HTR-8/SVneo (cell line): ENCODE measurements at regions not wholly inside any gene's neighbourhood (a gene's known extent, or its start where the extent isn't known, plus 50 kb on each side); places are given as distances from the start of the nearest gene placed in this dataset.
"Not testable (repeated sequence)": the region's sequence is repeated elsewhere in the genome, so short reads cannot be mapped to it uniquely, and the experiment has no call there.

ENCODE experiments used
- DNase-seq: peaks from one replicate; pipeline ENCODE4 v3.0.0; 2011; ENCODE audit warnings: low spot score, mixed read lengths; ENCODE audit not compliant: insufficient read length
- FAIRE-seq: peaks from 2 replicates; lab custom pipeline; 2011; peaks lifted over from hg19 to GRCh38; lab: Jason Lieb, UNC

DNA sequence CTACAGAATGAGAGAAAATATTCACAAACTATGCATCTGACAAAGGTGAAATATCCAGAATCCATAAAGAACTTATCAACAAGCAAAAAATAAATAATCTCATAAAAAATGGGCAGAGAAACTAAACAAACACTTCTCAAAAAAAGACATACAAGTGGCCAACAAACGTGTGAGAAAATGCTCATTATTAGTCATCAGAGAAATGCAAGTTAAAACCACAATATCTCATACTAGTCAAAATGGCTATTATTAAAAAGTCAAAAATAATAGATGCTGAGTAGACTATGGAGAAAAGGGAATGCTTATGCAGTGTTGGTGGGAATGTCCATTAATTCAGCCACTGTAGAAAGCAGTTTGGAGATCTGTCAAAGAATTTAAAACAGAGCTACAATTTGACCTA is 533.3 kb downstream of the TMA16 start:
- FAIRE-seq, result no peak
- DNase-seq, result no peak

- DNase-seq, result no peak
These were observed 545.0 kb downstream of the TMA16 start for GRCh38 chr4:164039482-164039881.

GRCh38 chr4:164056426-164057142 is 562.1 kb downstream of the TMA16 start:
- DNase-seq (no peak), FAIRE-seq (no peak)

More at GRCh38 chr4:164039482-164039881, 545.0 kb downstream of the TMA16 start:
- FAIRE-seq, result no peak

DNA sequence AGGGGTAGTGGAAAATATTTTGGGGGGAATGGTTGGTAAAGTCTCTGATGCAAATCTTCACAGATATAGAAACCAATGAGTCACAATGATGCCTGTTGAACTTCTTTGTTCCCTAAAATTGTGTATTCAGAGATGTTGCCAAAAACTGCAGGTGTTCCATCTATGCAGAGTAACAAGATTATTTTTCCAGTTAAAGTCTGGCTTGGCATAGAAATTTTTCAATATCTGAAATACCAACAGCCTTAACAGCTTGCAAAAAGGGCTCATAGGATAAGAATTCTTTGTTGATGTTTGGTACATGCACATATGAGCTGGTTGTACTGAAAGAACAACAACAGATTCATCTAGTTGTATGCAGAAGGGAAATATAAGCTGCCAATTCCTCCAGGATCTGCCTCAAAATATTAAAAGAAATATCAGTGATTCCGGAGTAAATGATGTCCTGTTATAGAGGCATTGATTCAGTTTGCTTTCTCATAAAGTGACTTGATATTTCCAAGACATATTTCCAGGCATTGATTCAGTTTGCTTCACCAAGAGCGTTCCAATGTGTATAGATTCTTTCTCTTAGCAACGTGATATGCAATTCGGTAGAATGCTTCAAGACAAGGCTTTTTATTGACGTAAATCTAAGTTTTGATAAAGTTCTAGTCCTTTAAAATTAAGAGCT is 564.4 kb downstream of the TMA16 start:
- FAIRE-seq (no peak), DNase-seq (no peak)

DNA sequence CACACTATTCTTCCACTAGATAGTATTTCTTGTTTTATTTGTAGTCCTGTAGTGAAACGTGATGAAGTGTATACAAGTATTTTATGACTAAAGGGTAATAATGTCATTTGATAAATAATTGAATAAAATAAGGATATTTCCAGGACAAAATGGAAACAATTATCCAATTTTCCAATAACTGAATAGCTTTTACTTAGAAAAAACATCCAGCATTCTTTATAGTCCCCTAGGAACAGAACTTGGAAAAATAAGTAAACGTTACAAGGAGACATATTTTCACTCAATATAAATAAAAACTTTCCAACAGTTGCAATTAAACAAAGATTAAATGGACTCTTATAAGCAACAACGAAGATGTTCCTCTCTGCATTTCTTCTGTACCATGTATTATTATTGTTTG is 566.0 kb downstream of the TMA16 start:
- DNase-seq, result no peak
- no peak for FAIRE-seq

- DNase-seq, result no peak
- no peak for FAIRE-seq
These were observed 573.9 kb downstream of the TMA16 start for GRCh38 chr4:164068392-164068791.

DNA sequence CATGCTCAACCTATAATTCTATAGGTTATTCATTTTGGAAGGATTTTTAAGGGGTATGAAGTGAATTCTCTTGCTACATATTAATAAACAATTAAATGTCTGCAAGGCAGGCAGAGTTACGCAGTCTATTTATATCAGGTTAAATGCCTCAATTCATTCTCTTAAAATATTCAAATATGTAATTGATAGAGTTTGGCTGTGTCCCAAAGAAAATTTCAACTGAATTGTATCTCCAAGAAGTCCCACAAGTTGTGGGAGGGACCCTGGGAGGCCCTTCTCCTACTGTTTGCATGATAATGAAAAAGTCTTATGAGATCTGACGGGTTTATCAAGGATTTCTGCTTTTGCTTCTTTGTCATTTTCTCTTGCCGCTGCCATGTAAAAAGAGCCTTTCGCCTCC is 576.1 kb downstream of the TMA16 start:
- DNase-seq (no peak), FAIRE-seq (no peak)

GRCh38 chr4:164081371-164081770 is 586.9 kb downstream of the TMA16 start:
- FAIRE-seq (no peak), DNase-seq (no peak)

DNA sequence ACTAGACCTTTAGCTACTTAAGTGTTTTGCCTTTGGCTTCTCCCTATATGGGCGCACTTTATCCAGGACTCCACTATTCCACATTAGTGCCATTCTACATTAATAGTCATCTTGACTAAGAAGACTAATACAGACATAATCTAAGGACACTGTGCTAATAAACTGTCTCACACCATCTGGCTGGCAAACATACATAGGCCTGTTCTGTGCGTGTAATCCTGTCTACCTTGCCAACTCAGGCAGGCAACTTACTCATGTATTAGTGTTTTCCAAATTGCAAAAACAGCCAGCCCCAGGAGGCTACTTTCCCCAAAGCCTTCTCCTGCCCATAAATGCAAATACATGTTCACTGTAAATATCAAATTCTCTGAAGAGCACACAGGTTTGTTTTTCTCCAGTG is 587.3 kb downstream of the TMA16 start:
- no peak for DNase-seq

DNA sequence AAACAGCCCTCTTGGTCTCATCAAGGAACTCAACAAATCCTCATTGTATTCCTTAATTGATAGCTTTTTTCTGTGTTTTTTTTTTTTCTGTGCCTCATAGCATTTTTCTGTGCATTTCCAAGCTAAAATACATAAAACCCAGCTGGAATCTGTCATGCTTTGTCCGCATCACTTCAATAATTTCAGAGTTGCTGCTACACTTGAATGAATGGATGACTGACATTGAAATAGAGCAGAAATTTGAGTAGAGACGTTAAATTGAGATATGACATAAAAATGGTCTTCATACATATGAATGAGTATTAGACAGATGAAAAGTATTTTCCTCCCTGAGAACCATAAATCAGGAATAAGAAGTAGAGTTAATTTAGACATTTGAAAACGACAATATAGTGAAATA is 593.2 kb downstream of the TMA16 start:
- FAIRE-seq, result no peak
- no peak for DNase-seq

More for the DNA sequence above, 587.3 kb downstream of the TMA16 start:
- no peak for FAIRE-seq

DNA sequence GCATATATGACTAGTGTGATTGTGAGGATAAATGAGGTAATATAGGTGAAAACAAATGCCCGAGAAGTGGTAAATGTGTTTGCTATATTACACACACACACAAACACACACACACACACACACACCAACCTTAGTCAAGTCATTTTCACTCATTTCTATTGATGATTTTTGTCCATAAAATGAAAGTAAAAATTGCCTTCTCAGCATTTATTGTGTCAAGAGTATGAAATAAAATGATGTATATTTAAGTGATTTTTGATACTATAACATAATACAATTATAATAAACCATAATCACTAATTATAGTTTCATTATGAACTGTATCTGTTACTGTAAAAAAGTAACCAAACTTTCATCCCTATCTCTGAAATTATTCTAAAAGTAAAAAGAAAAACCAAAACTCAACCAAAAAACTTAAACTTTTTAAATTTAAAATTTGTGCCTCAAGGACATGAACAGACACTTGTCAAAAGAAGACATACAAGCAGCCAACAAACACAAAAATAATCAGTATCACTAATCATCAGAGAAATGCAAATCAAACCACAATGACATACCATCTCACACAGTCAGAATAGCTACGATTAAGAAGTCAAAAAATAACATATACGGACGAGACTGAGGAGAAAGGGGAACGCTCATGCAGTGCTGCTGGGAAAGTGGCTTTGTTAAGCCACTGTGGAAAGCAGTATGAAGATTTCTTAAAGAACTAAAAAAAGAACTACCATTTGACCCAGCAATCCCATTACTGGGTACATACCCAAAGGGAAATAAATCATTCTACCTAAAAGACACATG is 601.0 kb downstream of the TMA16 start:
- FAIRE-seq (no peak), DNase-seq (no peak)

DNA sequence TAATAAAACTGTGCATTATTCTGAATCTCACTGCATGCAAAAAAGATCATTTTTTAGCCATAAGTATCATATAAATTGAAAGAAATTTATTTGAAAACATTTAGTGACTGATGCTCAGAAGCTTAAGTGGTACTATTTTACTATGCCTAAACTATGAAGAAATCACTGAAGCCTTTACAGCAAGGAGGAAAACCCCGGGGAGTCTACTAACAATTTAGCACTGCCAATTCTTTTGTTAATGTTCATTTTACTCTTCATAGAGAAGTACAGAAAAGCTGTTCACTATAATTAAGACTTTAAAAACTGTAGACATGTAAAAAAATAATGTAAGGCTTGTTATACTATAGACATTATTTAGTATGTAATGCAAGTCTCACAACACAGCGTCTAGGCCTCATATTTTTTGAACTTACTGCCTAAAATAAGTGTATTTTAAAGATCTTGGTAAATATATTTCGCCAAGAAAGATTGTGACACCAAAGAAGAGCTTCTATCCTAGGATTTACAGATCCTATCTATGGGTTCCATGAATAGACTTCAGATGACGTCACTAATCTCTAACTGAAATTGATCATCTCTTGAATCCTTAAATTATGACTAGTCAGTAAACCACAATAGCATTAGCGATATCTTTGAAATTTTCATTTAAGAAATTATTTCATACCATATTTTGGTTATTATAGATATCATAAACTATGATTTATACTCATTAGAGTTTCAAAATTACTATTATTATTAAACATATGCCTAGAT is 602.5 kb downstream of the TMA16 start:
- FAIRE-seq (no peak), DNase-seq (no peak)

- FAIRE-seq, DNase-seq: not testable (repeated sequence)
These were observed 606.4 kb downstream of the TMA16 start for GRCh38 chr4:164100741-164101365.

- DNase-seq (no peak), FAIRE-seq (no peak)
These were observed 614.5 kb downstream of the TMA16 start for GRCh38 chr4:164108971-164109370.

GRCh38 chr4:164109503-164109902 is 615.0 kb downstream of the TMA16 start:
- DNase-seq (no peak), FAIRE-seq (no peak)

DNA sequence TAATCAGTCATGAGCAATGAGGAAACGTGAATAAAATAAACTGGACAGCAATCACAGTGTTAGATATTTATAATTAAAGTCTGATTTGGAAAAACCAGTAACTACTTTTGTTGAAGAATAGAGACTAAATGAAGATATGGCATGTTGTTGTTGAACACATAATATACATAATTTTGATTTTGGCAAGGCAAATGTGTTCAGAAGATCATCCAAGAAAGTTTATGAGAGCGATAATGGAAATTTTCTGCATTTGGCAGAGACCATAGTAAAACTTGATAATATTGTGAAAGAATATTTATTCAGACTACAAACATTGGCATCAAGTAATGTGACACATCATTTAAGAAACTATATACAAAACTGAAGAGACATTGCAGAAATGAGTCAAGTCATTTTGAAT is 620.7 kb downstream of the TMA16 start:
- no peak for FAIRE-seq
- no peak for DNase-seq

DNA sequence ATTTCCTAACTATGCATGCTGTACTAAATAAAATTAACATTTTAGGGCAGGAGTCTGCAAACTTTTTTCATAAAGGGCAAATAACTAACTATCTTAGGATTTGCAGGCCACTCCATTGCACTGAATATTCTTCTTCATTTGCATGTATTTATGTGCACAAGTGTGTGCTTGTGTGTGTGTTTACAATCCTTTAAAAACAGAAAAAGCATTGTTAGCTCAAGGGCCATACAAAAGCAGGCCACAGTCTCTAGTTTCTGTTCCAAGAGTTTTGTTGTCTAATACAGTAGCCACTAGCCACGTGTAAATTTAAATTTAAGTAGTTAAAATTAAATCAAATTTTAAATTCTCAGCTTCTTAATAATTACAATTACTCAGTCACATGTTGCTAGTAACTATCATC is 621.8 kb downstream of the TMA16 start:
- FAIRE-seq (no peak), DNase-seq (no peak)

GRCh38 chr4:164134388-164134787 is 619.5 kb upstream of the SMIM31 start:
- no peak for DNase-seq
- FAIRE-seq, result no peak

GRCh38 chr4:164136180-164136616 is 617.7 kb upstream of the SMIM31 start:
- DNase-seq (no peak), FAIRE-seq (no peak)

DNA sequence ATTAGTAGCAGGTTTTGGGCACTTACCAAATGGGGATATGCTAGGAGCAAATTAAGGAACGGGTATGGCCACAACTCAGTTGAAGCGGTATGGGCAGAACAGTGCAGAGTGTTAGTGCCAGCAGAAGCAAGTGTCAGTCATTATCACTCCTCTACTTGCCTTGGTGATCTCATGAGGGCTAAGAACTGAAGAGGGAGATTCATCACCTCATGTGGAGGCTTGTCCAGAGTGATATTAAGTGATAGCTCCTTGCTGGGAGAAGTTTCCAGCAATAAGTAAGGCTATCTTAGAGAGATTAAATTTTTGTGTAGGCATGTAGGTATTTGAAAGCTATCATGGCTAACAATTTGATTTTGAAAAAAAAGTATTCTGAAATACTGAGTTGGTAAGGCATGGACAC is 615.4 kb upstream of the SMIM31 start:
- no peak for FAIRE-seq

More for the DNA sequence above, 615.4 kb upstream of the SMIM31 start:
- no peak for DNase-seq
